ENCODE measurements at regions not wholly inside any gene's neighbourhood (a gene's known extent, or its start where the extent isn't known, plus 50 kb on each side); places are given as distances from the start of the nearest gene placed in this dataset.

DNA sequence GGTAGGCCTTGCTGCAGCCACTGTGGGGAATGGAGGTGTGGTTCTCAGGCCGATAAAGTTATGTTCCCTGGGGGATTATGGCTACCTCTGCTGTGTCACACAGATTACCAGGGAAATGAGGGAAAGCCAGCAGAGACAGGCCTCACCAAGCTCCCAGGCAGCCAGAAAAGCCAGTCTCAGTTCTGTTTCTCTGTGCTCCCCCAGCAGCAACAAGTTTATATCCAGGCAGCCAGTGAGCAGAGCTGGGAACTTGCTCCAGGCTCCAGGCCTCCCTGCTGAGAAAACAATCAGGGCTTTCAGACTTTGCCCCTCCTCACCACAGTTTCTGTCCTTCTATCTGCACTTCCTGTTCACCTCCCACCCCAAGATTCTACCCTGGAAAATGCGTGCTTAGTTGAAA, 596.6 kb upstream of the GYPC start:
- H3K4me1 ChIP-seq (ENCODE audit: insufficient read depth, insufficient read length) = no peaks in the 10 kb centered on the region

DNA sequence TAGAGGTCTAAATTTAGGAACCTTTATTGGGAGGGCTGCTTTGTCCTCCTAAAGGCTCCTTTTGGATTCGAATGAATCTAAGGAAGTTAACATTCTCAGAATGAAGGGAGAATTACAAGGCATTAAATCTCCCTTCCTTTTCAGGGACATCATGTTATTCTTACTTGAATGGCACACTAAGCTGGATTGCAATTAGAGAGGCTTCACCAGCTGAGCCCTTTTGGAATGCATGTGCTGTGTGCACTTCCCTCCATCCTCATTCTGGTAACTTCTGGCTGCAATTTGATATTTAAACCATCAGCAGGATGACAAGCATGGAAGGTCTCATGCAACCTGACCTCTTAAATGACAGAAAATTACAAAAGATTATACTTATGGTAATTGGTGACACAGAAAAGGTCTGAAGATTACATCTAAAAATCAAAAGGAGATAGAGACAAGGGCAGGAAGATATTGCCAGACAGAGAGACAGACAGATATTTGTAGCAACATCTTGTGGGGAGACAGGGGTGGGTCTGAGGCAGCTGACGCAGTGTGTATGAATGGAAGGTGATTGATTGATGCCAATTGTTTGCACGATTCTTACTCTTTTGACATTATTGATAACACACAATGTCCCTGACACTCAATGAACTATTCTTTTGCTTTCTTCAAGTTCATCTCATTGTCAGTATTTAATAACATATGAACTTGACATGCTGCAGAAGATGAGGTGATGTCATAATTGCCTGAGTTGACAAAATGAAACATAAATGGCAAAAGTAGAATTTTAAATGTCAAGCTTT, 570.8 kb upstream of the GYPC start:
- no peaks in the 10 kb centered on the region for H3K27me3 ChIP-seq (ENCODE audit: insufficient read depth, insufficient read length)
- no peaks in the 10 kb centered on the region for H3K4me1 ChIP-seq (ENCODE audit: insufficient read depth, insufficient read length)
- H3K4me3 ChIP-seq (ENCODE audit: insufficient read length, low read depth) = no peak overlapping the region
- no peak overlapping the region for H3K9ac ChIP-seq (ENCODE audit: insufficient read length, low read depth)
- H3K36me3 ChIP-seq (ENCODE audit: insufficient read depth, insufficient read length, low read length) = no peaks in the 10 kb centered on the region
- DNase-seq (ENCODE audit: low read depth, low spot score) = peak; percentile 2
- TF ChIP-seq ZNF274 (IDR thresholded peaks at IDR 0.05; ENCODE audit: low read depth, low read length) = no peak
- TF ChIP-seq YY1 (IDR thresholded peaks at IDR 0.05; ENCODE audit: insufficient read depth, insufficient read length) = no peak
- no peaks in the 10 kb centered on the region for H3K9me3 ChIP-seq (ENCODE audit: insufficient read depth, low read length)

More for the DNA sequence above, 596.6 kb upstream of the GYPC start:
- Histone ChIP-seq H3K9me3 (ENCODE audit: insufficient read depth, low read length) (peaks cover 28% of the 10 kb centered on the region), H3K36me3 (ENCODE audit: insufficient read depth, insufficient read length, low read length) (no peaks in the 10 kb centered on the region), H3K9ac (ENCODE audit: insufficient read length, low read depth) (no peak overlapping the region), H3K27me3 (ENCODE audit: insufficient read depth, insufficient read length) (no peaks in the 10 kb centered on the region), H3K4me3 (ENCODE audit: insufficient read length, low read depth) (no peak overlapping the region)
- DNase-seq (ENCODE audit: low read depth, low spot score) = peak; percentile 33
- TF ChIP-seq SUZ12 (IDR thresholded peaks at IDR 0.05; ENCODE audit: extremely low read depth, insufficient read depth, insufficient read length) = no peak
- no peak for TF ChIP-seq ZNF274 (IDR thresholded peaks at IDR 0.05; ENCODE audit: low read depth, low read length)
- no peak for TF ChIP-seq YY1 (IDR thresholded peaks at IDR 0.05; ENCODE audit: insufficient read depth, insufficient read length)

DNA sequence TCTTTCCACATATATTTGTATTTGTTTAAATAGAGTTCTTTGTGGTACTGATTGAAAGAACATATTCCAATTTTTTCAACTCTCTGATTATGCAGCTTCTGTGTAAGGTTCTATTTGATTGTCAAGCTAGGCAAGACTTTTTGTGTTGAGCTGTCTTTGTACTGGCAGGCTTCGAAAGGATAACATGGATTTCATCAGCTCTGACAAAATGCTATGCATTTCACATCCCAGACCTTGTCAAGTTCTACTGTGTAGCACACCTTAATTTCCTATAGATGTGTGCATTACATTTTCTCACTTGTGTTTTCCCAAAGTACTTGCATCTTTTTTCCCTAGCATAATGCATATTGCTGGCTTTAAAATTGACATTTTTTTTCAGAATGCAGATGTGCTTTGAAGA, 555.0 kb upstream of the GYPC start:
- no peak for DNase-seq (ENCODE audit: low read depth, low spot score)
- no peaks in the 10 kb centered on the region for H3K36me3 ChIP-seq (ENCODE audit: insufficient read depth, insufficient read length, low read length)
- TF ChIP-seq SUZ12 (IDR thresholded peaks at IDR 0.05; ENCODE audit: extremely low read depth, insufficient read depth, insufficient read length) = no peak
- TF ChIP-seq ZNF274 (IDR thresholded peaks at IDR 0.05; ENCODE audit: low read depth, low read length) = no peak
- no peak for TF ChIP-seq YY1 (IDR thresholded peaks at IDR 0.05; ENCODE audit: insufficient read depth, insufficient read length)
- H3K27me3 ChIP-seq (ENCODE audit: insufficient read depth, insufficient read length) = no peaks in the 10 kb centered on the region
- H3K9me3 ChIP-seq (ENCODE audit: insufficient read depth, low read length) = no peaks in the 10 kb centered on the region
- H3K4me1 ChIP-seq (ENCODE audit: insufficient read depth, insufficient read length) = no peaks in the 10 kb centered on the region
- no peak overlapping the region for H3K9ac ChIP-seq (ENCODE audit: insufficient read length, low read depth)
- H3K4me3 ChIP-seq (ENCODE audit: insufficient read length, low read depth) = no peak overlapping the region

DNA sequence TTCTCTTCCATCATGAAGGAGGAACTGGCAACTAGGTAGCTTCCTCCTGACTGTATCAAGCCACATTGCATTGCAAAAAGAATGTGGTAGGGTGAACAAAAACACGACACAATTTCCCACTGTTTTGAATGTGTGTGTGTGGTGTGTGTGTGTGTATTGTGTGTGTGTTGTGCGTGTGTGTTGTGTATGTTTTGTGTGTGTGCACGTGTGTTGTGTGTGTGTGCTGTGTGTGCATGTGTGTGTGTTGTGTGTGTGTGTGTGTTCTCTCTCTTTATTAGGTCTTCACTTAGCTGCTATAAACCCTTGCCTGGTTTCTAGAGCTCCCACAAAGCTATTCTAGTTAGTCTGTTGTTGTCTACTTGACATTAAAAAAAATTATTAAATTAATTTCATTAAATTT, 550.0 kb upstream of the GYPC start:
- Histone ChIP-seq H3K27me3 (ENCODE audit: insufficient read depth, insufficient read length) (no peaks in the 10 kb centered on the region), H3K4me3 (ENCODE audit: insufficient read length, low read depth) (no peak overlapping the region), H3K36me3 (ENCODE audit: insufficient read depth, insufficient read length, low read length) (no peaks in the 10 kb centered on the region), H3K4me1 (ENCODE audit: insufficient read depth, insufficient read length) (no peaks in the 10 kb centered on the region), H3K9me3 (ENCODE audit: insufficient read depth, low read length) (no peaks in the 10 kb centered on the region), H3K9ac (ENCODE audit: insufficient read length, low read depth) (no peak overlapping the region)
- DNase-seq (ENCODE audit: low read depth, low spot score) = no peak
- no peak for TF ChIP-seq ZNF274 (IDR thresholded peaks at IDR 0.05; ENCODE audit: low read depth, low read length)

DNA sequence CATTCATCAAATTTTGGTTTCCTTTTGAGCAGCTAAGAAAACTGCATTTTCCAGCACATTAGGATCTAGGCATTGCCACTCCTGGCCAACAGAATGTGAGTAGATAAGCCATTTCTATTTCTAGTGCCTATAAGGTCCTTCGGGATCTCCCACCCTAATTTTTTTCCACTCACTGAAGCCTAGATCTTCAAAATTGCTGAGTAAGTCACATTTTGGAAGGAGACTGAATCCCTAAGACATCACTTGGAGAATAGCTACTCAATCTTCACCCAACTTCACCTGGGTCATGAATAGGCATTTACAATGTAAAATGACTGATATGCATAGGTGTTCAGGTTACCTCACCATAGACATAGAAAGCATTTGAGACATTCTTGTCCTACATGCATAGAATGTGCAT, 548.1 kb upstream of the GYPC start:
- H3K27me3 ChIP-seq (ENCODE audit: insufficient read depth, insufficient read length) = no peaks in the 10 kb centered on the region
- no peak for DNase-seq (ENCODE audit: low read depth, low spot score)
- H3K4me3 ChIP-seq (ENCODE audit: insufficient read length, low read depth) = no peak overlapping the region
- H3K36me3 ChIP-seq (ENCODE audit: insufficient read depth, insufficient read length, low read length) = no peaks in the 10 kb centered on the region
- no peaks in the 10 kb centered on the region for H3K4me1 ChIP-seq (ENCODE audit: insufficient read depth, insufficient read length)
- TF ChIP-seq ZNF274 (IDR thresholded peaks at IDR 0.05; ENCODE audit: low read depth, low read length) (no peak), YY1 (IDR thresholded peaks at IDR 0.05; ENCODE audit: insufficient read depth, insufficient read length) (no peak), SUZ12 (IDR thresholded peaks at IDR 0.05; ENCODE audit: extremely low read depth, insufficient read depth, insufficient read length) (no peak)
- no peak overlapping the region for H3K9ac ChIP-seq (ENCODE audit: insufficient read length, low read depth)
- H3K9me3 ChIP-seq (ENCODE audit: insufficient read depth, low read length) = no peaks in the 10 kb centered on the region

DNA sequence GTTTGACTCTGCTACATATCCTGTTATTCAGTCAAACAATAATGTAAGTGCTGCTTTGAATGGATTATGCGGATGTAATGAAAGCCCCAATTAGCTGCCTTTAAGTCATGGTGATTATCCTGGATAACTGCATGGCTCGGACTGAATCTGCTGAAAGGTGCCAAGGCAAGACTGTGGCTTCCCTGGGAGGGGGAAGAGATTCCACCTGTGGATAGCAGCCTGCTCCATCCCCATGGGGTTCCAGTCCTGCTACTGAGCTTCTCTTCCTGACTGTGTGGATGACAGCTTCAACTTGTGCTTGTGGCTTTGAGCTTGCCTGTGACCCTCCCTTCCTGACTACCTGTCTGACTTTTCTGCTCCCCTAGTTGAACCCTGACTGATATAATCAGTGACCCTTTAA, 540.0 kb upstream of the GYPC start:
- Histone ChIP-seq H3K9ac (ENCODE audit: insufficient read length, low read depth) (no peak overlapping the region), H3K27me3 (ENCODE audit: insufficient read depth, insufficient read length) (no peaks in the 10 kb centered on the region), H3K9me3 (ENCODE audit: insufficient read depth, low read length) (no peaks in the 10 kb centered on the region), H3K4me1 (ENCODE audit: insufficient read depth, insufficient read length) (peaks cover 5% of the 10 kb centered on the region), H3K36me3 (ENCODE audit: insufficient read depth, insufficient read length, low read length) (no peaks in the 10 kb centered on the region), H3K4me3 (ENCODE audit: insufficient read length, low read depth) (no peak overlapping the region)
- DNase-seq (ENCODE audit: low read depth, low spot score) = peak; percentile 30
- no peak for TF ChIP-seq YY1 (IDR thresholded peaks at IDR 0.05; ENCODE audit: insufficient read depth, insufficient read length)

DNA sequence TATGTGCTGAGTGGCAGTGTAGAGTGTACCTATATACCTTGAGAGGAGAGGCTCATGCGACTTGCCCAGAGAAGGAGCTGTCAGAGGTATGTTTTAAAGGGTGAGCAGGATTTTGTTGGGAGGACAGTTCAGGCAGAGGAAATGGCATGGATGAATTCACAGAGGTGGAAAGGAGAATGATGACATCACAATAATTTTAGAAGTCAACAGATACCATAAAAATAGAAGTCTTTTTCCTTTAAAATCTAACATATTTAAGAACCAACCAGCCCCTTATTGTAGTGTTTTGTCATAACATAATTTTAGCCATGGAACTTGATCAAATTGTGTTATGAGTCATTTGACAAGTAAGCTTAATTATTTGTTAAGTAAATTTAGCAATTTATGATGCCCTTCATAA, 538.1 kb upstream of the GYPC start:
- peaks cover 5% of the 10 kb centered on the region for H3K4me1 ChIP-seq (ENCODE audit: insufficient read depth, insufficient read length)
- H3K9me3 ChIP-seq (ENCODE audit: insufficient read depth, low read length) = no peaks in the 10 kb centered on the region
- no peak overlapping the region for H3K4me3 ChIP-seq (ENCODE audit: insufficient read length, low read depth)
- H3K9ac ChIP-seq (ENCODE audit: insufficient read length, low read depth) = no peak overlapping the region
- no peaks in the 10 kb centered on the region for H3K36me3 ChIP-seq (ENCODE audit: insufficient read depth, insufficient read length, low read length)
- no peak for TF ChIP-seq SUZ12 (IDR thresholded peaks at IDR 0.05; ENCODE audit: extremely low read depth, insufficient read depth, insufficient read length)
- TF ChIP-seq YY1 (IDR thresholded peaks at IDR 0.05; ENCODE audit: insufficient read depth, insufficient read length) = no peak
- TF ChIP-seq ZNF274 (IDR thresholded peaks at IDR 0.05; ENCODE audit: low read depth, low read length) = no peak
- H3K27me3 ChIP-seq (ENCODE audit: insufficient read depth, insufficient read length) = no peaks in the 10 kb centered on the region
- DNase-seq (ENCODE audit: low read depth, low spot score) = no peak
